ENCODE measurements at regions not wholly inside any gene's neighbourhood (a gene's known extent, or its start where the extent isn't known, plus 50 kb on each side); places are given as distances from the start of the nearest gene placed in this dataset.

- Histone ChIP-seq H2AFZ (ENCODE audit: low read length) (no peak overlapping the region), H3K9me3 (ENCODE audit: low read length) (no peaks in the 10 kb centered on the region), H3K79me2 (ENCODE audit: insufficient read depth, low read depth, low read length) (no peaks in the 10 kb centered on the region), H3K27ac (ENCODE audit: low read depth, low read length, poor library complexity, severe bottlenecking) (no peak overlapping the region), H3K4me1 (ENCODE audit: insufficient read depth, low read length, poor library complexity, severe bottlenecking) (no peaks in the 10 kb centered on the region), H3K4me2 (ENCODE audit: low read length) (no peak overlapping the region), H3K4me3 (ENCODE audit: low read depth, low read length, poor library complexity, severe bottlenecking) (no peak overlapping the region), H3K9me2 (ENCODE audit: insufficient read depth, low read length) (no peaks in the 10 kb centered on the region), H4K20me1 (ENCODE audit: insufficient read depth, low read length) (no peaks in the 10 kb centered on the region), H3K36me3 (ENCODE audit: insufficient read depth, low read length) (no peaks in the 10 kb centered on the region)
- CTCF ChIA-PET (ENCODE audit: unreplicated experiment), result no interaction called here
- no peak for DNase-seq (ENCODE audit: low spot score)
- TF ChIP-seq CTCF (conservative IDR thresholded peaks at IDR 0.05; ENCODE audit: low read length) (no peak), EZH2phosphoT487 (IDR thresholded peaks at IDR 0.05; ENCODE audit: borderline replicate concordance, low read depth, low read length) (no peak)
- intact Hi-C loops (cut with micrococcal nuclease; ENCODE audit: unreplicated experiment), result no loop called here
- POLR2A ChIA-PET, result no interaction called here
- BruUV-seq (replicated peaks), result no TSS peak
Measured at GRCh38 chr20:58019027-58019849, 209.2 kb downstream of the ANKRD60 start.

GRCh38 chr20:58018590-58018989 is 209.9 kb downstream of the ANKRD60 start:
- intact Hi-C loops (cut with micrococcal nuclease; ENCODE audit: unreplicated experiment), result no loop called here
- no peaks in the 10 kb centered on the region for H3K4me1 ChIP-seq (ENCODE audit: insufficient read depth, low read length, poor library complexity, severe bottlenecking)
- no peaks in the 10 kb centered on the region for H3K36me3 ChIP-seq (ENCODE audit: insufficient read depth, low read length)
- CTCF ChIA-PET (ENCODE audit: unreplicated experiment), result no interaction called here
- H3K9me2 ChIP-seq (ENCODE audit: insufficient read depth, low read length), result no peaks in the 10 kb centered on the region
- no peak overlapping the region for H3K27ac ChIP-seq (ENCODE audit: low read depth, low read length, poor library complexity, severe bottlenecking)
- TF ChIP-seq EZH2phosphoT487 (IDR thresholded peaks at IDR 0.05; ENCODE audit: borderline replicate concordance, low read depth, low read length), result no peak
- no peak for TF ChIP-seq CTCF (conservative IDR thresholded peaks at IDR 0.05; ENCODE audit: low read length)
- H4K20me1 ChIP-seq (ENCODE audit: insufficient read depth, low read length), result no peaks in the 10 kb centered on the region
- DNase-seq (ENCODE audit: low spot score), result no peak
- H3K9me3 ChIP-seq (ENCODE audit: low read length), result no peaks in the 10 kb centered on the region
- BruUV-seq (replicated peaks), result no TSS peak
- no peak overlapping the region for H2AFZ ChIP-seq (ENCODE audit: low read length)
- no peak overlapping the region for H3K4me3 ChIP-seq (ENCODE audit: low read depth, low read length, poor library complexity, severe bottlenecking)
- no peaks in the 10 kb centered on the region for H3K79me2 ChIP-seq (ENCODE audit: insufficient read depth, low read depth, low read length)
- POLR2A ChIA-PET, result no interaction called here
- no peak overlapping the region for H3K4me2 ChIP-seq (ENCODE audit: low read length)

- no peak for DNase-seq (ENCODE audit: low spot score)
- TF ChIP-seq EZH2phosphoT487 (IDR thresholded peaks at IDR 0.05; ENCODE audit: borderline replicate concordance, low read depth, low read length), result no peak
- no peak for TF ChIP-seq CTCF (conservative IDR thresholded peaks at IDR 0.05; ENCODE audit: low read length)
- no TSS peak for BruUV-seq (replicated peaks)
- H4K20me1 ChIP-seq (ENCODE audit: insufficient read depth, low read length), result no peaks in the 10 kb centered on the region
- no peaks in the 10 kb centered on the region for H3K9me2 ChIP-seq (ENCODE audit: insufficient read depth, low read length)
- H3K36me3 ChIP-seq (ENCODE audit: insufficient read depth, low read length), result no peaks in the 10 kb centered on the region
- no peak overlapping the region for H3K27ac ChIP-seq (ENCODE audit: low read depth, low read length, poor library complexity, severe bottlenecking)
- ChIA-PET CTCF (ENCODE audit: unreplicated experiment) (no interaction called here), POLR2A (no interaction called here)
- intact Hi-C loops (cut with micrococcal nuclease; ENCODE audit: unreplicated experiment), result no loop called here
- no peak overlapping the region for H3K4me2 ChIP-seq (ENCODE audit: low read length)
- H3K4me3 ChIP-seq (ENCODE audit: low read depth, low read length, poor library complexity, severe bottlenecking), result no peak overlapping the region
- no peak overlapping the region for H2AFZ ChIP-seq (ENCODE audit: low read length)
- no peaks in the 10 kb centered on the region for H3K4me1 ChIP-seq (ENCODE audit: insufficient read depth, low read length, poor library complexity, severe bottlenecking)
- H3K79me2 ChIP-seq (ENCODE audit: insufficient read depth, low read depth, low read length), result no peaks in the 10 kb centered on the region
- no peaks in the 10 kb centered on the region for H3K9me3 ChIP-seq (ENCODE audit: low read length)
Measured at GRCh38 chr20:58017970-58018530, 210.4 kb downstream of the ANKRD60 start.

Measured in OCI-LY7 (cell line).